Tibial nerve (tissue), 4 donors: ENCODE measurements at regions not wholly inside any gene's neighbourhood (a gene's known extent, or its start where the extent isn't known, plus 50 kb on each side); places are given as distances from the start of the nearest gene placed in this dataset.

ENCODE experiments used
- CTCF ChIP-seq, 5 experiments: fragments of 200-600 bp in 3 of 5; fragments of 450-650 bp in 2 of 5; sonication (generic) in 3 of 5; IDR thresholded peaks; one replicate each; pipeline ENCODE4 v1.5.1; 2016 to 2019; ENCODE audit warnings: antibody characterized with exemption in 5 of 5, mild to moderate bottlenecking in 3 of 5, moderate library complexity in 2 of 5
- EP300 ChIP-seq, 2 donors: sonication (generic); formaldehyde crosslinking; IDR thresholded peaks; one replicate each; pipeline ENCODE4 v1.6.1; 2017; ENCODE audit warnings: antibody characterized with exemption in 2 of 2, mild to moderate bottlenecking in 1 of 2

DNA sequence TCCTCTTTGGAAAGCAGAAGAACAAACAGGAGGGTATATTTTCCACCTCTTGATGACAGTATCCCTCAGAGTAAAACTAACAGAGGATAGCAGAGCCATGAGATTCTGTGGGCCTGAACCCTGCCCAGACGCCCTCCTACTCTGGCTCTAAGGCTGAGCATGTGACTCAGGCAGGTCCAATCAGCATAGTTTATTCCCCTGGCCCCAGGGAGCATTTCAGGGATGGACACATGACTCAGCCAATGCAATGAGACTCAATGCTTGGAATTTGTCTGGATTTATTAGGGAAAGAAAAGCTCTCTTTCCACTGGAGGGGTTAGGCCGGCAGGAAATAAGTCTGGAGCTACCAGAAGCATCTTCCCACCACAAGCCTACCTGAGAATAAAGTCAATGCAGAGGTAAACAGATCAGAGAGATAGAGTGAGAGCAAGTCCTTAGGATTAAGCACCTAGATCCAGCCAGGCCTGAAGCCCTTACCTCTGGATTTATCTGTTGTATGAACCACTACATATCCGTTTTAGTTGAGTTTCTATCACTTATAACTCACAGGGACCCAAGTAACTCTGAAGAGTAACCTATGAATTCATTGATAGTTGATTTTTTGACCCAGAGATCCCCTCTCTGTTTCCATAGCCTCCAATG lies 68.2 kb upstream of the EYA2 start:
- TF ChIP-seq CTCF (IDR thresholded peaks at IDR 0.05) (no peak), EP300 (IDR thresholded peaks at IDR 0.05) (no peak)
